Suppressor macrophage (primary cell): ENCODE measurements at regions not wholly inside any gene's neighbourhood (a gene's known extent, or its start where the extent isn't known, plus 50 kb on each side); places are given as distances from the start of the nearest gene placed in this dataset.

Experiments used
- DNase-seq, 4 experiments: peaks; one replicate each; pipeline ENCODE4 v3.0.0-alpha.2; 2020 to 2022

- no peak for DNase-seq
Observed at GRCh38 chr11:43545610-43546009, 134.9 kb upstream of the HSD17B12 start.

DNA sequence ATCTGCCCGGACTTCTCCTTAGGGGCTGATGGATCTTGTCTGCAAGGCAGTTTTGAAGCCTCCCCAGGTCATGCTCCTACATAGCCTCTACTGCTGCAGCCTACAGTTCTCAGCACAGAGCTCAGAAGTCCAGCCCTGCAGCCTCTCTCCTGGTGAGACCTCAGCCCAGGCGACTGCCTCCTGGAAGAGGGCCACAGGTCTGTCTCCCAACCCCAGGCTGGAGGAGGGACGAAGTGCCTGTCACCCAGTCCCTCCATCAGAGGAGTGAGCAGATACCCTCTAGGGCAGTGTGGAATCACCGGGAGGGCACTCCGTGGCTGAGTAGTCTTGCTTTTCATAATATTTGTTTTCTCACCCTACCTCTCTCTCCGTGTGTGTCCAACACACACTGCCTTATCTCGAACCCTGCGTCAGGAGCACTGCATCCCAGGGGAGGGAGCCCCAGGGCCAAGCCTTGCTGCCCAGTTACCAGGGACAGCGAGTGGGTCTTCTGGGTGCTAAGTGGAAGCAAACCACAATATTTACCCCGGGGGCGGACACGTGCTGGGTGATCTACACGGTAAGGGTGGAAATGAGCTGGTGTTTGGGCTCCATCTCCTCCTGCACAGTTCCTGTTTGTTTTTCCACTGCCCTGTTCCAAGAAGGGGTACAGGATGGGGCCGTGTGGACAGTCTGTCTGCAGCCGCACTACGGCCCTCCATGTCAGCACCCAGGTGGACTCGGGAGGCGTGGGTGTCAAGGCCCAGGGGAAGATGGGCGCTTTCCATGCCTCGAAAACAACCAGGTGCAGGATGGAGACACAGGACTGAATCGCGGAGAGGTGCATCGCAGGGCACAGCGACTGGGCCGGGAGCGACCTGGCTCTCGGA lies 133.7 kb upstream of the HSD17B12 start:
- DNase-seq: no peak

GRCh38 chr11:43547430-43547831 lies 133.1 kb upstream of the HSD17B12 start:
- DNase-seq: no peak

DNA sequence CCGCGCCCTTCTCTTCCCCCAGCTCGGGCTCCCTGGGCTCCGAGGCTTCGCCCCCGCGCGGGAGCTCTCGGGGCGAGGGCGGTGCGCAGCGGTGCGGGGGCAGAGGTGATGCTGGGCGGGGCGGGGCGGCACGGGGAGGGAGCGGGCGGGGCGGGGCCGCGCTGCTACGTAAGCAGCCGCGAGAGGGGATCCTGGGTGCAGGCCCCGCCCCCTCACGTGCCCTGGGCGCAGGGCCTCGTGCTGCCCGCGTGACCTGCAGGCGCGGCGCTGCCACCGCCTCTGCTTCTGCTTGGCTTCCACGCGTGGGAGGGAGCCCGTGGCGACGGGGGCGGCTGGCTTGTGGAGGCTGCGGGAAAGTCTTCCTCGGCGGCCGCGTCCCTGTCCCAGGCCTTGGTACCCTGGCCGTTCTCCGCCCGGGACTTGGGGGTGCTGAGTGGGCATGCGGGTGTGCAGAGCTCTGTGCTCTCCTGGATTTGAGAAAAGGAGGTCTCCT lies 132.6 kb upstream of the HSD17B12 start:
- DNase-seq: peak in 3 of 4 experiments; percentile 3 to 30 (median 14)

DNA sequence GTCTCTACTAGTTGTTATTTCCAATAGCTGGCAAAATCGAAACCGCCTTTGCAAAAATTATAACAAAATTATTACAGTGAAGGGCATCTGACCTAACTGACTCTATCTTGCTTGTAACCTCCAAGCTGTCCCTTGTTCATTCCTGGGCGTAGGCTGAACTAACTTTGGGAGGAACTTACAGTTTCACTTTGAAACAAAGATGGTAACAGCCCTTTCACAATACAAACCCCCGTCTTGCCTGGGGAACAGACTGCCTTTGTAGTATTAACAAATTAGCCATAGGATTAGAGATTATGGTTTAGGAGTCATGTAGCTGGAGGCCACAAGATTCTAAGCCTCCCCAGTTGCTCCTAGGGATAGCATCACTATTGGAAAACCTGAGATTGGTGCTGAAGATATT lies 131.6 kb upstream of the HSD17B12 start:
- peak in 2 of 4 experiments; percentile 3 to 10 for DNase-seq

GRCh38 chr11:43549624-43550023 lies 130.9 kb upstream of the HSD17B12 start:
- DNase-seq: no peak

DNA sequence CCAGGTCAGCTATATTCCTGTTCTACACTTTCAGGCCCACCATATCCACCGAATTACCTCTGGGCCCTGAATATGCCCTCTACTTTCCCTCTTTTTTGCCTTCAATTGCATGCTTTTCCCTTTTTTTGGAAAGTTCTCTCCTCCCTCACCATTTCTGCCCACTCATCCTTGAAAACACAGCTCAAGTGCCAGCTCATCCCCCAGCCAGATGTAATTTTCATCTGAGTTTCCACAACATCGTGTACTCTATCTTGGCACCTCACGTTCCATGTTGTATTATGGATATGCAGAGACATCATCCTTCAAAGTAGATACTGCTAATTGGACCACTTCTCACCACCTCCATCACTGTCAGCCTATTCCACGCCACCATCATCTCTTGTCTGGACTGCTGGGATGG lies 129.8 kb upstream of the HSD17B12 start:
- no peak for DNase-seq

- no peak for DNase-seq
Observed at GRCh38 chr11:43554148-43554473, 126.4 kb upstream of the HSD17B12 start.

- DNase-seq: no peak
Observed at GRCh38 chr11:43555186-43555585, 125.4 kb upstream of the HSD17B12 start.

DNA sequence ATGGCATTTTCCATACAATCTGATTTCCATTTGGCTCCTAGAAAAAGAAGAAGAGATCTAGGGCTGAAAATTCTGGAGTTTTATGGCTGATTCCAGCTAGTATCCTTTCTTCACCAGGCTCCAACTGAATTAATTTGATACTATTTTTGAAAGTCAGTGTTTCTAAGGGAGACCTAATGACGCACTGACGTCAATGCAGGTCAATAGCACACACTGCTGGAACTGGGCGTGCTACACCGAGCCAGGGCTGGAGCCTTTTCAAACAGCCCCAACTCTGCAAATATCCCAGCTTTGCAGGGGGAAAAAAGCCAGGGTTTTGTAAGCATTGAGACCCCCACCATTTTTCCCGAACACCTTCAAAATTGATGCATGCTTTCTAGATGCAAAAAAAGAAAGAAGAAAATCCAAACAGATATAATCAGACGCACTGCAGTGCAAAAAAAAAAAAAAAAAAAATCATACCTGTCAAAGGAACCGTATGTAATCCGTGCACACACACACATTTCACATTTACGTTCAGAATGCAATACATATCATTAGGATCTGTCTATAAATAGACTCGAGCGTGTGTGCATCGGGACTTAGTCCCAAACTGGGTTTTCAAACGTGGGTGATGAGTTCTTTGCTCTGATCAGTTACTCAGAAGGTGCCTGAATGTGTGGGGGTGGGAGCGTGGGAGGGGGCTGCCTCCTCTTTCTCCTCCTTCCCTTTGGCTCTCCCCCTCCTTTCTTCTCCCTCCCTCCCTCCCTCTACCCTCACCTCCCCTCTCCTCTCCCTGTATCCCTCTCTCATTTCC lies 124.5 kb upstream of the HSD17B12 start:
- DNase-seq: no peak

- DNase-seq: no peak
Observed at GRCh38 chr11:43556612-43557375, 123.7 kb upstream of the HSD17B12 start.

- DNase-seq: no peak
Observed at GRCh38 chr11:43557553-43558110, 122.9 kb upstream of the HSD17B12 start.

GRCh38 chr11:43558146-43558545 lies 122.4 kb upstream of the HSD17B12 start:
- no peak for DNase-seq

DNA sequence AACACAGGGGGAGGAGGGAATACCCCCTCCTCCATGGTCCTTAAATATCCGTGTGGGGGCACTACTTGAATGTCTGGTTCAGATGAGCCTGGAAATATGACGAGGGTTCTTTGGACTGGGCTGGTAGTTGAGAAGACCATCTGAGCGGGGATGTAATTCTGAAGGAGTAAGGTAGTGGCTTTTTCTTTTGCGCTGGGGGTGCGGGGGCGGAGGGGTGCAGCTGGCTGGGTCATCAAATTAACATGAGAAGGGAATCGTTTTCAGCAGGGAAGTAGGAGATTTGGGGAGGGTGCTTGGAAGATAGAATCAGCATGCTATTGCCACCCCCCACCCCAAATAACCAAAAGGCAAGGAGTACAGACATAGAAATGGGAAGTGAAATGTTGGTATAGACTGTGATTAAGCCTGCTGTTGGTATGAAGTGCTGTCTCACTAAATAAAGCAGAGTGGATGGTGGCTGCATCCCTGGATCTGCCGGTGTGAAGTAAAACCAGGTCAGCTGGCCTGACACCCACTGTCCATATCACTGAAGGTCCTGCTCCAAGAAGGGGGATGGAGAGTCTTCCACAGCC lies 121.9 kb upstream of the HSD17B12 start:
- no peak for DNase-seq

DNA sequence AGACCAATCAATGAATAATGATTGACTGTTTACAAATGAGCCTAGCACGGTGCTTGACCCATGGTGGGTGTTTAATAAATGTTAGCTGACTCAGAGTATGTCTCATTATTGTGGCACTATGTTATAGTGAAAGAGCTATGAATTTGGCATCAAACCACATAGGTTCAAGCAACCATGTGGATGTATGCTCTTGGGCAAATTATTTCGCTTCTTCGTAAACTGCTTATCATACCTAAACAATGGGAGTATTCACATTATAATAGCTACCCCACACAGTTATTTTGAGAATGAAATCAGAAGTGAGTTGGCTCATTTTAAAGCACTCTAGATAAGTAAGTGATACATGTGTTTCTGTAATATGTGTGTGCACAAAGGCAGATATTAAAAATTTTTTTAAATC lies 118.7 kb upstream of the HSD17B12 start:
- DNase-seq: no peak

GRCh38 chr11:43567396-43567975 lies 113.1 kb upstream of the HSD17B12 start:
- peak; percentile 31 to 75 (median 49) for DNase-seq

GRCh38 chr11:43573233-43573632 lies 107.3 kb upstream of the HSD17B12 start:
- peak; percentile 14 to 33 (median 24) for DNase-seq

DNA sequence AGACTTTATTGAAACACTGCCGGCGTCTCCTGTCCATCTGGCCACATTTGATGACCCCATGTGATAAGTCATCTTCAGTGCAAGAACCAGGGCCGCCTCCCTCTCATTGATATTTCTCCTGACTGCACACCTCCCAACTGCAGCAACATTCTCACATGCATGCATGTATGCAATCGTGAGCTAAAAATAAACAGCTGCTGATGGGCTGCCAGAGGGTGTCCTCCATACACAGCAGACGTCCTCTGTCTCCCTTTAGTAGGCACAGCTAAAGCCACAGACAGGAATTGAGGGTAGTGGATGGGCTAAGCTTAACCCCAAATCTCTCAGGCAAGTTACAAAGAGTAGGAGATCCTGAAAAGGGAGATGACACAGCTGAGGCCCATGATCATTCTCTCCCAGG lies 106.7 kb upstream of the HSD17B12 start:
- no peak for DNase-seq

DNA sequence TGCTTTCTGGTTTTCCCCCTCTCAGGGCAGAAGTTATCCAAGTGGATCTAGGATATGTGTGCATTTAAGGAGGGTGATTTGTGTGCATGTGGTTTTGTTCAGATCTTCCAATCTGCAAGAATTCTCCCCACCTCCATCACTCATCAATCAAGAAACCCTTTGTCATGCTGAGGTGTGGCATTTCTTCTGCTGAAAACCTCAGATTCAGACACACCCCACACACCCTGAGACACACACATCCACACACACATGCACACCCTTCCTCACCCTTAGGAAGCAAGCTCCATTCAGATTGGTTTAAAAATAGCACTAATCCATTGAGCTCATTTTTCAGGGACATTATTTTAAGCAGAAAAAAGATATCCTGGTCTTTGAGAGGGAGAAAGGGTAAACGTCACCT lies 106.1 kb upstream of the HSD17B12 start:
- DNase-seq: no peak

GRCh38 chr11:43574949-43575912 lies 105.3 kb upstream of the HSD17B12 start:
- DNase-seq: peak in 2 of 4 experiments; percentile 23 to 32

DNA sequence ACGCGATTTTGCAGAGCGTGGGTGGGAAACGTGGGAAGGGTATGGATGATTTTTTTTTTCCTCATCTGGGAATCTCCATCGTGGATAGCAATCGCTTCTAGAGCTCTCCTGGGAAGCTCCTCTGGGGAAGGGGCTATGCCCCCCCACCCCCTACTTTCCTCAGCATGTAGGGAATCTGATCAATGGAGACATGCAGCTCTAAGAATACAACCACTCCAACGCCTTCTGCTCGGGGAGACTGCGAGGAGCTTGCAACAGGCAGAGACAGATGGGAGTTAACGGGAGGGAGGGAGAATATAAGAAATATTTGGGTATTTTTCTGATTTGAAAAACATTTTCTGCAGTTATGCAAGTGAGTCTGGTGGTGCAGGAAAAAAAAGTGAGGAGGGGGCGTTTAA lies 104.6 kb upstream of the HSD17B12 start:
- DNase-seq: no peak
